ENCODE measurements at regions not wholly inside any gene's neighbourhood (a gene's known extent, or its start where the extent isn't known, plus 50 kb on each side); places are given as distances from the start of the nearest gene placed in this dataset.
"Not testable (repeated sequence)": the region's sequence is repeated elsewhere in the genome, so short reads cannot be mapped to it uniquely, and the experiment has no call there.

DNA sequence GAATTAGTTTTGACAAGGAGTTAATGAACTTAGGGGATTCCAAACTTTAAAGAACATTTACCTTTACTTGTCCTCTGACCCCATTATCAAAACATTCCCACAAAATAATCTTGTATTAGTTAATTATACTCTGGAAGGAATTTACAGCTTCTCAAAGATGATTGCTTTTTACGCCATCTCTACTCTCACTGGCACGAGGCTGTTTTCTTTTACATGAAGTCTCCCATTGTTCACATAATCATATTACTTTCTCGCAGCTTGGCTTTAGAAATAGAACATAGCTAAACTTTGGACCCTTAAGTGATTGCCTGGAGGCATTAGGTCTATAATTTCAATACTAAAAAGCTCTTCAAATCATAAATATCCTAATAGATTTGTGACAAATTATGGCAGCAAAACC lies 592.9 kb downstream of the TRIML1 start:
- Histone ChIP-seq H3K36me3 (ENCODE audit: insufficient read depth, low read length) (no peaks in the 10 kb centered on the region), H3K9me3 (ENCODE audit: low read length) (no peaks in the 10 kb centered on the region), H3K27me3 (ENCODE audit: insufficient read depth, low read length, poor library complexity, severe bottlenecking) (no peaks in the 10 kb centered on the region), H3K4me1 (ENCODE audit: insufficient read depth, low read length) (no peaks in the 10 kb centered on the region), H3K27ac (ENCODE audit: low read depth, low read length) (no peak overlapping the region), H3K4me3 (ENCODE audit: low read length) (no peak overlapping the region)
- DNase-seq, result no peak
- Mint-ChIP-seq H3K27ac (no peak overlapping the region), H3K9me3 (peaks cover 6 to 26% (median 15%) of the 10 kb centered on the region in 5 donors), H3K4me3 (no peak overlapping the region), H3K4me1 (no peaks in the 10 kb centered on the region), H3K27me3 (no peaks in the 10 kb centered on the region), H3K36me3 (no peaks in the 10 kb centered on the region)
- ChIA-PET POLR2A (no interaction called here), CTCF (no interaction called here)

- Histone ChIP-seq H3K4me1 (ENCODE audit: insufficient read depth, low read length) (no peaks in the 10 kb centered on the region), H3K27ac (ENCODE audit: low read depth, low read length) (no peak overlapping the region), H3K36me3 (ENCODE audit: insufficient read depth, low read length) (no peaks in the 10 kb centered on the region), H3K9me3 (ENCODE audit: low read length) (no peaks in the 10 kb centered on the region), H3K27me3 (ENCODE audit: insufficient read depth, low read length, poor library complexity, severe bottlenecking) (no peaks in the 10 kb centered on the region), H3K4me3 (ENCODE audit: low read length) (no peak overlapping the region)
- no peak for DNase-seq
- Mint-ChIP-seq H3K4me3 (no peak overlapping the region), H3K27me3 (no peaks in the 10 kb centered on the region), H3K9me3 (peaks cover 9 to 37% (median 15%) of the 10 kb centered on the region in 5 donors), H3K4me1 (no peaks in the 10 kb centered on the region), H3K27ac (no peak overlapping the region), H3K36me3 (no peaks in the 10 kb centered on the region)
- POLR2A ChIA-PET, result no interaction called here
- CTCF ChIA-PET, result no interaction called here
These were observed 595.8 kb downstream of the TRIML1 start for GRCh38 chr4:188735082-188735481.

GRCh38 chr4:188737251-188738002 lies 598.2 kb downstream of the TRIML1 start:
- POLR2A ChIA-PET, result no interaction called here
- H3K27me3 Mint-ChIP-seq, result no peaks in the 10 kb centered on the region
- CTCF ChIA-PET, result no interaction called here
- no peaks in the 10 kb centered on the region for H3K4me1 ChIP-seq (ENCODE audit: insufficient read depth, low read length)
- no peak for DNase-seq
- H3K27ac ChIP-seq (ENCODE audit: low read depth, low read length), result no peak overlapping the region
- H3K36me3 Mint-ChIP-seq, result no peaks in the 10 kb centered on the region
- H3K36me3 ChIP-seq (ENCODE audit: insufficient read depth, low read length), result no peaks in the 10 kb centered on the region
- no peaks in the 10 kb centered on the region for H3K27me3 ChIP-seq (ENCODE audit: insufficient read depth, low read length, poor library complexity, severe bottlenecking)
- H3K4me3 Mint-ChIP-seq, result no peak overlapping the region
- H3K27ac Mint-ChIP-seq, result no peak overlapping the region
- H3K9me3 Mint-ChIP-seq, result peaks cover 4 to 25% (median 15%) of the 10 kb centered on the region in 5 donors
- no peak overlapping the region for H3K4me3 ChIP-seq (ENCODE audit: low read length)
- H3K9me3 ChIP-seq (ENCODE audit: low read length), result no peaks in the 10 kb centered on the region
- H3K4me1 Mint-ChIP-seq, result no peaks in the 10 kb centered on the region

- H3K9me3 Mint-ChIP-seq, result peaks cover 4 to 22% (median 19%) of the 10 kb centered on the region in 5 donors
- POLR2A ChIA-PET; H3K4me1 ChIP-seq (ENCODE audit: insufficient read depth, low read length); H3K27ac ChIP-seq (ENCODE audit: low read depth, low read length); H3K27me3 ChIP-seq (ENCODE audit: insufficient read depth, low read length, poor library complexity, severe bottlenecking); H3K36me3 ChIP-seq (ENCODE audit: insufficient read depth, low read length); H3K36me3 Mint-ChIP-seq; H3K4me1 Mint-ChIP-seq; H3K9me3 ChIP-seq (ENCODE audit: low read length); DNase-seq; H3K27ac Mint-ChIP-seq; H3K4me3 ChIP-seq (ENCODE audit: low read length); H3K27me3 Mint-ChIP-seq; H3K4me3 Mint-ChIP-seq; CTCF ChIA-PET: not testable (repeated sequence)
These were observed 599.0 kb downstream of the TRIML1 start for GRCh38 chr4:188738290-188738689.

GRCh38 chr4:188740172-188740571 lies 600.9 kb downstream of the TRIML1 start:
- H3K36me3 ChIP-seq (ENCODE audit: insufficient read depth, low read length); POLR2A ChIA-PET: not testable (repeated sequence)

GRCh38 chr4:188740791-188741190 lies 601.5 kb downstream of the TRIML1 start:
- CTCF ChIA-PET; H3K4me1 ChIP-seq (ENCODE audit: insufficient read depth, low read length); H3K4me3 Mint-ChIP-seq; H3K9me3 ChIP-seq (ENCODE audit: low read length); H3K4me3 ChIP-seq (ENCODE audit: low read length); H3K36me3 Mint-ChIP-seq; H3K36me3 ChIP-seq (ENCODE audit: insufficient read depth, low read length); POLR2A ChIA-PET; H3K27me3 Mint-ChIP-seq; H3K27ac Mint-ChIP-seq; H3K27me3 ChIP-seq (ENCODE audit: insufficient read depth, low read length, poor library complexity, severe bottlenecking); H3K27ac ChIP-seq (ENCODE audit: low read depth, low read length); H3K4me1 Mint-ChIP-seq; DNase-seq: not testable (repeated sequence)
- H3K9me3 Mint-ChIP-seq, result peaks cover 4 to 31% (median 13%) of the 10 kb centered on the region in 5 donors

More at GRCh38 chr4:188740172-188740571, 600.9 kb downstream of the TRIML1 start:
- H3K27me3 ChIP-seq (ENCODE audit: insufficient read depth, low read length, poor library complexity, severe bottlenecking); H3K27ac Mint-ChIP-seq; H3K27ac ChIP-seq (ENCODE audit: low read depth, low read length); H3K4me3 Mint-ChIP-seq; CTCF ChIA-PET; H3K36me3 Mint-ChIP-seq; H3K4me1 ChIP-seq (ENCODE audit: insufficient read depth, low read length); H3K9me3 ChIP-seq (ENCODE audit: low read length); H3K4me1 Mint-ChIP-seq; H3K4me3 ChIP-seq (ENCODE audit: low read length); H3K27me3 Mint-ChIP-seq; DNase-seq: not testable (repeated sequence)
- peaks cover 4 to 27% (median 15%) of the 10 kb centered on the region in 5 donors for H3K9me3 Mint-ChIP-seq

- Mint-ChIP-seq H3K27me3 (no peaks in the 10 kb centered on the region), H3K9me3 (peaks cover 13 to 23% (median 21%) of the 10 kb centered on the region in 5 donors), H3K27ac (no peak overlapping the region), H3K4me3 (no peak overlapping the region), H3K4me1 (no peaks in the 10 kb centered on the region), H3K36me3 (peaks cover 0 to 2% (median 0%) of the 10 kb centered on the region in 3 donors)
- ChIA-PET POLR2A (no interaction called here), CTCF (no interaction called here)
- H3K9me3 ChIP-seq (ENCODE audit: low read length), result no peaks in the 10 kb centered on the region
- no peaks in the 10 kb centered on the region for H3K27me3 ChIP-seq (ENCODE audit: insufficient read depth, low read length, poor library complexity, severe bottlenecking)
- H3K27ac ChIP-seq (ENCODE audit: low read depth, low read length), result no peak overlapping the region
- H3K36me3 ChIP-seq (ENCODE audit: insufficient read depth, low read length), result no peaks in the 10 kb centered on the region
- no peak overlapping the region for H3K4me3 ChIP-seq (ENCODE audit: low read length)
- no peaks in the 10 kb centered on the region for H3K4me1 ChIP-seq (ENCODE audit: insufficient read depth, low read length)
- DNase-seq, result no peak
These were observed 615.2 kb downstream of the TRIML1 start for GRCh38 chr4:188754372-188755002.

- no peak overlapping the region for H3K27ac Mint-ChIP-seq
- POLR2A ChIA-PET, result no interaction called here
- H3K4me3 Mint-ChIP-seq, result no peak overlapping the region
- CTCF ChIA-PET, result no interaction called here
- Histone ChIP-seq H3K9me3 (ENCODE audit: low read length) (no peaks in the 10 kb centered on the region), H3K4me3 (ENCODE audit: low read length) (no peak overlapping the region), H3K27me3 (ENCODE audit: insufficient read depth, low read length, poor library complexity, severe bottlenecking) (no peaks in the 10 kb centered on the region), H3K27ac (ENCODE audit: low read depth, low read length) (no peak overlapping the region), H3K4me1 (ENCODE audit: insufficient read depth, low read length) (no peaks in the 10 kb centered on the region), H3K36me3 (ENCODE audit: insufficient read depth, low read length) (no peaks in the 10 kb centered on the region)
- H3K9me3 Mint-ChIP-seq, result peaks cover 5 to 35% (median 14%) of the 10 kb centered on the region in 5 donors
- no peaks in the 10 kb centered on the region for H3K27me3 Mint-ChIP-seq
- H3K4me1 Mint-ChIP-seq, result no peaks in the 10 kb centered on the region
- no peaks in the 10 kb centered on the region for H3K36me3 Mint-ChIP-seq
- no peak for DNase-seq
These were observed 628.3 kb downstream of the TRIML1 start for GRCh38 chr4:188767496-188767895.

Measured in CD8-positive, alpha-beta memory T cell (primary cell).